Stimulated activated CD8-positive, alpha-beta memory T cell treated with anti-CD3 and anti-CD28 coated beads, Interleukin-4, amount 100 ng/mL, for 4 hours (primary cell): ENCODE measurements at regions not wholly inside any gene's neighbourhood (a gene's known extent, or its start where the extent isn't known, plus 50 kb on each side); places are given as distances from the start of the nearest gene placed in this dataset.

ENCODE experiments used
- DNase-seq, 2 donors: peaks; one replicate each; pipeline ENCODE4 v3.0.0-alpha.2; 2020; ENCODE audit warnings: low read depth in 2 of 2, low spot score in 1 of 2

- no peak for DNase-seq
Observed at GRCh38 chr10:129090618-129091366, 376.2 kb upstream of the MGMT start.

- no peak for DNase-seq
Observed at GRCh38 chr10:129093641-129094040, 373.4 kb upstream of the MGMT start.

- DNase-seq, result no peak
Observed at GRCh38 chr10:129094233-129094632, 372.8 kb upstream of the MGMT start.

GRCh38 chr10:129094861-129095260 lies 372.2 kb upstream of the MGMT start:
- no peak for DNase-seq

GRCh38 chr10:129095680-129096064 lies 371.4 kb upstream of the MGMT start:
- no peak for DNase-seq

GRCh38 chr10:129096065-129096984 lies 370.7 kb upstream of the MGMT start:
- no peak for DNase-seq

GRCh38 chr10:129097776-129098330 lies 369.2 kb upstream of the MGMT start:
- no peak for DNase-seq

- DNase-seq, result no peak
Observed at GRCh38 chr10:129098517-129098916, 368.5 kb upstream of the MGMT start.

GRCh38 chr10:129099486-129099885 lies 367.6 kb upstream of the MGMT start:
- DNase-seq, result no peak

GRCh38 chr10:129099992-129100391 lies 367.0 kb upstream of the MGMT start:
- no peak for DNase-seq

- DNase-seq, result no peak
Observed at GRCh38 chr10:129101232-129101980, 365.6 kb upstream of the MGMT start.

GRCh38 chr10:129102906-129103693 lies 363.9 kb upstream of the MGMT start:
- no peak for DNase-seq

- DNase-seq, result no peak
Observed at GRCh38 chr10:129104266-129105045, 362.6 kb upstream of the MGMT start.

GRCh38 chr10:129105266-129105665 lies 361.8 kb upstream of the MGMT start:
- DNase-seq, result no peak

GRCh38 chr10:129106314-129106713 lies 360.7 kb upstream of the MGMT start:
- no peak for DNase-seq

GRCh38 chr10:129107525-129107924 lies 359.5 kb upstream of the MGMT start:
- DNase-seq, result no peak

GRCh38 chr10:129108378-129108777 lies 358.7 kb upstream of the MGMT start:
- no peak for DNase-seq

GRCh38 chr10:129108994-129109393 lies 358.0 kb upstream of the MGMT start:
- DNase-seq, result no peak

GRCh38 chr10:129110780-129111179 lies 356.3 kb upstream of the MGMT start:
- DNase-seq, result no peak

GRCh38 chr10:129111922-129112321 lies 355.1 kb upstream of the MGMT start:
- no peak for DNase-seq
